ENCODE measurements at regions not wholly inside any gene's neighbourhood (a gene's known extent, or its start where the extent isn't known, plus 50 kb on each side); places are given as distances from the start of the nearest gene placed in this dataset.

DNA sequence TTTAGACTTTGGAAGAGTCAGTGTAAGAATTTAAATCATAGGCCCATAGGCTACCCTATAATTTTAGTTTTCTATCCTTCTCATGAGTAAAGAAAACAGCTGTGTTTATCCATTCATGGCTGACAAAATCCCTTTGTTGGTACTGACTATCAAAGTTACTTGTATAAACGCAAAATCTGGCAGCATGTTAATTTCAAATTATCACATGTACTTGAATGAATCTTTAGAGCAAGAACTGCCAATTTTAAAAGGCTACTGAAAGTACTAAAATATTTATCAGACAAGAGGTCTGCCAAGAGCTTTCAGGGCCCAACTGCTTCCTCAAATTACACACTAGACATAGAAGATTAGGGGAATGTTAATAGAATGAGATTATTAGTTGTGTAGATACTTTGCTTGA is 66.6 kb downstream of the MYL12B start:
- TF ChIP-seq, protein P1, sequence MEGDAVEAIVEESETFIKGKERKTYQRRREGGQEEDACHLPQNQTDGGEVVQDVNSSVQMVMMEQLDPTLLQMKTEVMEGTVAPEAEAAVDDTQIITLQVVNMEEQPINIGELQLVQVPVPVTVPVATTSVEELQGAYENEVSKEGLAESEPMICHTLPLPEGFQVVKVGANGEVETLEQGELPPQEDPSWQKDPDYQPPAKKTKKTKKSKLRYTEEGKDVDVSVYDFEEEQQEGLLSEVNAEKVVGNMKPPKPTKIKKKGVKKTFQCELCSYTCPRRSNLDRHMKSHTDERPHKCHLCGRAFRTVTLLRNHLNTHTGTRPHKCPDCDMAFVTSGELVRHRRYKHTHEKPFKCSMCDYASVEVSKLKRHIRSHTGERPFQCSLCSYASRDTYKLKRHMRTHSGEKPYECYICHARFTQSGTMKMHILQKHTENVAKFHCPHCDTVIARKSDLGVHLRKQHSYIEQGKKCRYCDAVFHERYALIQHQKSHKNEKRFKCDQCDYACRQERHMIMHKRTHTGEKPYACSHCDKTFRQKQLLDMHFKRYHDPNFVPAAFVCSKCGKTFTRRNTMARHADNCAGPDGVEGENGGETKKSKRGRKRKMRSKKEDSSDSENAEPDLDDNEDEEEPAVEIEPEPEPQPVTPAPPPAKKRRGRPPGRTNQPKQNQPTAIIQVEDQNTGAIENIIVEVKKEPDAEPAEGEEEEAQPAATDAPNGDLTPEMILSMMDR (IDR thresholded peaks at IDR 0.05; ENCODE audit: low read depth, low read length), result no peak
- DNase-seq (ENCODE audit: extremely low read depth, low read depth), result no peak

DNA sequence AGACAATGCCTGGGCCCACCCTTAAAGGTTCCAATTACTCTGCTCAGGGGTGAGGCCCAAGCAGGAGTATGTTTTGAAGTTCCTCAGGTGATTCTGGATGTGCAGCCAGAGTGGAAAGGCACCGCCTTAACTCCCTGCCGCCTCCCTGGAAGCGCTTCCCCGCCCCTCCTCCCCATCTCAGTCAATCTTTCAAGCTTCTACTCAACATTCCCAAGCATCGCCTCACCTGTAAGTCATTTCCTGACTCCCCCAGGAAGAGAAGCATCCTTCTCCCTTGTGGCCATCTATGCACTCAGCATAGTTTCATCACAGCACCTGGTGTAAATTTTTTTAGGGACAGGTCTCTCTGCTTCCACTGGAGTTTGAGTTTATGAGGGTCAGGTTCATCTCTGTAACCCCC is 67.5 kb downstream of the MYL12B start:
- DNase-seq (ENCODE audit: extremely low read depth, low read depth), result no peak
- TF ChIP-seq, protein P1 (IDR thresholded peaks at IDR 0.05; ENCODE audit: low read depth, low read length), result no peak

DNA sequence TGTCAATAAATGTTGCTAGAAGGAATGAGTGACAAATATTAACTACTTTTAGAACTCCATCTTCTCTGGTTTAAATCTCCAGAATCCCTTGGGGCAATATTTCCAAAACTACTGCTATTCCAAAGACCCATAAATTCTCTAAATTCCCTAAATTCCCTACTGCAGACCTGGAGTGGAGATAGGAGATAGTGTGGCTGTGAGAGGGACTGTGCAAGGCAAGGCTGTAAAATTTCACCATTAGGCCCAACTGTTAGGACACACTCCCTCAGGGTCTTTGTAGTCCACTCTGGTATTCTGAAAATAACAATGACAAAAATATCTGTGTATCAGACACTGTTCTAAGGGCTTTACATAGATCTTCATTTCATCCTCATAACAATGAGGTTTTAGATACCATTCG is 67.9 kb downstream of the MYL12B start:
- TF ChIP-seq, protein P1 (IDR thresholded peaks at IDR 0.05; ENCODE audit: low read depth, low read length), result no peak
- DNase-seq (ENCODE audit: extremely low read depth, low read depth), result no peak

DNA sequence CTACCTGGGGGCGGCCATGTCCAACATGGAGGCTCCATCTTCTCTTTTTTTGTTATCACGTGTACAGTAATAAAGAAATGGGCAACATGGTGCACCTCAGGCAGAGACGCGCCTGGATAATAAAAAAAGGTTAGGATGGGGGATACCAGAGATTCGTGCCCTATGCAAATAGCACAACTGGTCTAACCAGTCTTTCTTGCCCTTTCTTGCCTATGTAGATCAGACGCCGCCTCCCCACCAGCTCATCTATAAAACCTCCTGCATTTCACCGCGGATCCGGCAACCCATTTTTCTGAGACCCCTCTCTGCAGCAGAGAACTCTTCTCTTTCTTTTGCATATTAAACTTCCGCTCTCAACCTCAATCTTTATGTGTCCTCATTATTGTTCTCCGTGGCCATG is 68.7 kb downstream of the MYL12B start:
- no peak for DNase-seq (ENCODE audit: extremely low read depth, low read depth)

DNA sequence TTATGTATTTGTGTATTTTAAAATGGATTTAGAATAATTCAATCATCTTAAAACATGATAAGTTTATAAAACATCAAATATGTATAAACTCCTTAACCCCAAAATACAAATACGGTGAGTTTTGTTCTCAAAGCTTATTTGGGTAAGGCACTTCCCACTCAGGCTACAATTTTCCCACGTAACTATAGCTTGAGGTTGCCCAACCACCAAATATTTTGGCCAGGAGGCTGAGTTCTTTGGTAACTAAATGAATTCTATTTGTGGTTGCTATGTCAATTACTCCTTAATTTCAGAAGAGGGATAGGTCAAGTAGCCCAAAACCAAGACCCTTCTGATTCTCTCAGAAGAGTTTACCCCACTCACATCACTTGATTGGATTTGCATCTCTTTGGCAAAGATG is 70.4 kb downstream of the MYL12B start:
- TF ChIP-seq, protein P1 (IDR thresholded peaks at IDR 0.05; ENCODE audit: low read depth, low read length), result no peak
- DNase-seq (ENCODE audit: extremely low read depth, low read depth), result no peak

More for the DNA sequence above, 68.7 kb downstream of the MYL12B start:
- TF ChIP-seq, protein P1 (IDR thresholded peaks at IDR 0.05; ENCODE audit: low read depth, low read length), result no peak

DNA sequence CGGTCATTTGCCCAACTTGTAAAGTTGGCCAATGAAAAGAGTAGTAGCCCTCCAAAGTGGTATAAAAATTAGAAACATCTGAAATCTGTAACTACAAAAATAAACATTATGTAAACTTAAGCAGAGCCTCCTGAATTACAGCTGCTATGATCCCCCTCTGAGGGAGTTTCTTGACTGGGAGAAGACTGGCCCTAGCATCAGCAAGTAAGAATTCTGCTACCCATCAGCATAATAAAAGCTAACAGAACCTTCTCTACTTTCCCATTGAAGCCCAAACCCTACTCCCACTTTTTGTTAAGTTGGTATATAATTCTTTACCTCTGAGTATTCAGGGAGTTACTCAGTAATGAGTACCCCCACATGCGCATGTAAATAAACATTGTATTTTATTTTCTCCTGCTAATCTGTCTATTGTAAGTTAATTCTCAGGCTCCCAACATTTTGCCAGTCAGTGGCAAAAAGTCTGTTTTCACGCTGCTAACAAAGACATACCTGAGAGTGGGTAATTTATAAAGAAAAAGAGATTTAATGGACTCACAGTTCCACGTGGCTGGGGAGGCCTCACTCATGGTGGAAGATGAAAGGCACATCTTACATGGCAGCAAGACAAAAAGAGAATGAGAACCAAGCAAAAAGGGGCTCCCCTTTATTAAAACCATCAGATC is 71.3 kb downstream of the MYL12B start:
- DNase-seq (ENCODE audit: extremely low read depth, low read depth), result no peak
- TF ChIP-seq, protein P1 (IDR thresholded peaks at IDR 0.05; ENCODE audit: low read depth, low read length), result no peak

DNA sequence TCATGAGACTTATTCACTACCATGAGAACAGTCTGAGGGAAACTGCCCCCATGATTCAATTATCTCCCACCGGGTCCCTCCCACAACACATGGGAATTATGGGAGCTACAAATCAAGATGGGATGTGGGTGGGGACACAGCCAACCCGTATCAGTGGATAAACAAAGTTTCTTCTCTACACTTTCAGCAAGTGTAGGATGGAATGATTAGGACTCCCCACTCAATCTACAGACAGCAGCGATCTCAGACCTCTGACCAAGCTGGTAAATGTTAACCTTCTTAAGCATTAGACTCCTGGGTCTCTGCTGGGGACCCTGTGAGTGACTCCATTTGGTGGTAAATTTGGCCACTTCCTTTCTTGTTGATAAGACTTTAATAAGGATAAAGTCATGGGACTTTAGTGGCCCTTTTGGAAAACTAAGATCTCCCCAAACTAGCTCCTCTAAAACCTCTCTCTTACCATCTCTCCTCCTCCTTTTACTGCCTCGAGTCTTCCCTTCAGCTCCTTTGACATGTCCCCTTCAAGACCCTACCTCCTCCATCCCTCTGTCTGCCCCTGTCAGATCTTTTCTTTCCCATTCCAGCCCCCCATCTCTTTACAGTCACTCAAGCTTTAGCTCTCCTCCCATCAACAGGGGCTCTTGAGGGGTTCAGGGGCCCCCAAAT is 71.9 kb downstream of the MYL12B start:
- TF ChIP-seq, protein P1 (IDR thresholded peaks at IDR 0.05; ENCODE audit: low read depth, low read length), result no peak
- no peak for DNase-seq (ENCODE audit: extremely low read depth, low read depth)

All from AG09319 (cell line).